GM12874 (cell line): ENCODE measurements at regions not wholly inside any gene's neighbourhood (a gene's known extent, or its start where the extent isn't known, plus 50 kb on each side); places are given as distances from the start of the nearest gene placed in this dataset.

Experiments used
- CTCF ChIP-seq: IDR thresholded peaks from 2 replicates; pipeline ENCODE4 v1.5.1; 2011; ENCODE audit warnings: low read depth, mild to moderate bottlenecking, control low read depth, low read length, moderate library complexity; ENCODE audit not compliant: insufficient read depth

GRCh38 chr10:83037653-83038052 lies 1101.7 kb upstream of the GHITM start:
- TF ChIP-seq CTCF, result no peak

GRCh38 chr10:83038631-83039030 lies 1100.7 kb upstream of the GHITM start:
- no peak for TF ChIP-seq CTCF

- no peak for TF ChIP-seq CTCF
These were observed 1093.6 kb upstream of the GHITM start for GRCh38 chr10:83045731-83046130.

- no peak for TF ChIP-seq CTCF
These were observed 1088.5 kb upstream of the GHITM start for GRCh38 chr10:83050815-83051214.

GRCh38 chr10:83062871-83063270 lies 1076.4 kb upstream of the GHITM start:
- no peak for TF ChIP-seq CTCF

GRCh38 chr10:83073472-83073871 lies 1065.8 kb upstream of the GHITM start:
- TF ChIP-seq CTCF, result no peak

- TF ChIP-seq CTCF, result no peak
These were observed 1064.1 kb upstream of the GHITM start for GRCh38 chr10:83075016-83075814.
